Breast epithelium (tissue), 4 donors: ENCODE measurements at regions not wholly inside any gene's neighbourhood (a gene's known extent, or its start where the extent isn't known, plus 50 kb on each side); places are given as distances from the start of the nearest gene placed in this dataset.

Experiments used
- DNase-seq, 2 donors: peaks; one replicate each; pipeline ENCODE4 v3.0.0-alpha.2; 2019; ENCODE audit warnings: low spot score in 2 of 2
- H3K27ac ChIP-seq, 2 donors: fragments of 200-600 bp; sonication (generic) in 1 of 2; one replicate each; pipeline ENCODE4 v1.5.1; 2016 to 2019; ENCODE audit warnings: mild to moderate bottlenecking in 1 of 2
- H3K27me3 ChIP-seq, 2 donors: fragments of 200-600 bp; sonication (generic) in 1 of 2; one replicate each; pipeline versions ENCODE4 v1.5.1 to v1.6.0; 2017 to 2019; ENCODE audit warnings: control low read depth in 1 of 2, mild to moderate bottlenecking in 1 of 2
- H3K36me3 ChIP-seq: fragments of 200-600 bp; one replicate; pipeline ENCODE4 v1.5.1; 2019
- H3K4me1 ChIP-seq, 2 donors: fragments of 200-600 bp; sonication (generic); one replicate each; pipeline ENCODE4 v1.5.1; 2016 to 2019; ENCODE audit warnings: control low read depth in 1 of 2
- H3K4me3 ChIP-seq, 3 donors: fragments of 200-600 bp; sonication (generic); 1 replicate in 2 of 3; 2 replicates in 1 of 3; pipeline ENCODE4 v1.5.1; 2016 to 2019; ENCODE audit warnings: mild to moderate bottlenecking in 3 of 3, moderate library complexity in 2 of 3
- H3K9me3 ChIP-seq, 2 donors: fragments of 200-600 bp; sonication (generic) in 1 of 2; one replicate each; pipeline ENCODE4 v1.5.1; 2016 to 2019; ENCODE audit warnings: control low read depth in 1 of 2
- CTCF ChIP-seq, 3 donors: fragments of 450-650 bp; IDR thresholded peaks; one replicate each; pipeline ENCODE4 v1.5.1; 2016 to 2017; ENCODE audit warnings: antibody characterized with exemption in 3 of 3, mild to moderate bottlenecking in 3 of 3, moderate library complexity in 3 of 3
- POLR2A ChIP-seq: fragments of 450-650 bp; IDR thresholded peaks from one replicate; pipeline ENCODE4 v1.6.1; 2016; ENCODE audit warnings: antibody characterized with exemption, mild to moderate bottlenecking, moderate library complexity
- POLR2AphosphoS5 ChIP-seq, 3 donors: sonication (generic); formaldehyde crosslinking; IDR thresholded peaks; one replicate each; pipeline ENCODE4 v1.6.1; 2017; ENCODE audit warnings: antibody characterized with exemption in 3 of 3
- intact Hi-C: fragments of 100-400 bp; cut with DNase I; formaldehyde crosslinking; loops from one replicate; pipeline ENCODE4 v1.15.1; 2023; ENCODE audit warnings: low total_unique reads

DNA sequence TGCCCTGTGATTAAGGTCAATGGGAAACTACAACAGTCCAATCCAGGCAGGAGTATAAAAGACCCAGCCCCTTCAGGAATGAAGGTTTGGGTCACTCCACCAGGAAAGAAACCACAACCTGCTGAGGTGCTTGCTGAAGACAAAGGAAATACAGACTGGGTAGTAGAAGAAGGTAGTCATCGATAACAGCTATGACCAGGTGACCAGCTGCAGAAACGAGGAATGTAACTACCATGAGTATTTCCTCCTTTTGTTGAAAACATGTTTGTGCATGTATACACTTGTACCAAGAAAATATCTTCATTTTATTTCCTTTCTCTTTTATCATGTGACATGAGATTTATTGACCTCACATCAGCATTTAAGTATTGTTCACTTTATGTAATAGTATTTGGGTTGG is 409.1 kb downstream of the FOXG1 start:
- DNase-seq = no peak
- intact Hi-C loops = no loop called here
- H3K9me3 ChIP-seq = peaks cover 0 to 2% of the 10 kb centered on the region in 2 donors
- no peaks in the 10 kb centered on the region for H3K27me3 ChIP-seq
- no peak overlapping the region for H3K27ac ChIP-seq
- no peak overlapping the region for H3K4me3 ChIP-seq
- no peaks in the 10 kb centered on the region for H3K36me3 ChIP-seq
- TF ChIP-seq POLR2AphosphoS5 (IDR thresholded peaks at IDR 0.05) (no peak), POLR2A (no peak), CTCF (IDR thresholded peaks at IDR 0.05) (no peak)
- no peaks in the 10 kb centered on the region for H3K4me1 ChIP-seq

- Histone ChIP-seq H3K4me1 (no peaks in the 10 kb centered on the region), H3K36me3 (no peaks in the 10 kb centered on the region), H3K4me3 (no peak overlapping the region), H3K9me3 (peaks cover 0 to 2% of the 10 kb centered on the region in 2 donors), H3K27me3 (no peaks in the 10 kb centered on the region), H3K27ac (no peak overlapping the region)
- no peak for DNase-seq
- intact Hi-C loops = no loop called here
- no peak for TF ChIP-seq CTCF (IDR thresholded peaks at IDR 0.05)
- TF ChIP-seq POLR2AphosphoS5 (IDR thresholded peaks at IDR 0.05) = no peak
- no peak for TF ChIP-seq POLR2A
Observed at GRCh38 chr14:29176876-29177275, 410.3 kb downstream of the FOXG1 start.

GRCh38 chr14:29178971-29179370 is 412.4 kb downstream of the FOXG1 start:
- no peak for TF ChIP-seq POLR2AphosphoS5 (IDR thresholded peaks at IDR 0.05)
- no peak for TF ChIP-seq CTCF (IDR thresholded peaks at IDR 0.05)
- TF ChIP-seq POLR2A = no peak
- H3K9me3 ChIP-seq = no peaks in the 10 kb centered on the region
- intact Hi-C loops = no loop called here
- no peak for DNase-seq
- no peaks in the 10 kb centered on the region for H3K27me3 ChIP-seq
- no peaks in the 10 kb centered on the region for H3K36me3 ChIP-seq
- H3K4me3 ChIP-seq = no peak overlapping the region
- H3K27ac ChIP-seq = no peak overlapping the region
- H3K4me1 ChIP-seq = no peaks in the 10 kb centered on the region

DNA sequence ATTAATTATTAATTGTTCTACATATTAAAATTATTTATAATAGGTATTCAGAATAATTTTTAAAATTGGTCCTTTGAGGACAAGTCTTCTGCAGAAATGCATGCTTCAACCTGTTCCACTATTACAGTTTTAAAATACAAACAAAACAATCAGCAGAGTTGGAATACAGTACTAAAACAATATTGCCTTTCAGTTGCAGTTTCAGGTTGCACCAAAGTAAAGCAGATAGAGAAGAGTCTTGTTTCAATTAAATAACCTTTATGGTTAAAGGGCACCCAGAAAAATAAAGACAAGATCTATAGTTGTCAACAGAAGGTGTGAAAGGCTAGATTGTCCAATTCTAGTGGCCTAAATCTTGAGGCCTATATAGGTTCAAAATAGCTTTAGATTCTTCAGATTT is 424.5 kb downstream of the FOXG1 start:
- H3K27ac ChIP-seq = no peak overlapping the region
- no peaks in the 10 kb centered on the region for H3K27me3 ChIP-seq
- no peaks in the 10 kb centered on the region for H3K4me1 ChIP-seq
- DNase-seq = no peak
- H3K36me3 ChIP-seq = no peaks in the 10 kb centered on the region
- intact Hi-C loops = no loop called here
- no peaks in the 10 kb centered on the region for H3K9me3 ChIP-seq
- TF ChIP-seq POLR2AphosphoS5 (IDR thresholded peaks at IDR 0.05) (no peak), POLR2A (no peak), CTCF (IDR thresholded peaks at IDR 0.05) (no peak)
- no peak overlapping the region for H3K4me3 ChIP-seq

DNA sequence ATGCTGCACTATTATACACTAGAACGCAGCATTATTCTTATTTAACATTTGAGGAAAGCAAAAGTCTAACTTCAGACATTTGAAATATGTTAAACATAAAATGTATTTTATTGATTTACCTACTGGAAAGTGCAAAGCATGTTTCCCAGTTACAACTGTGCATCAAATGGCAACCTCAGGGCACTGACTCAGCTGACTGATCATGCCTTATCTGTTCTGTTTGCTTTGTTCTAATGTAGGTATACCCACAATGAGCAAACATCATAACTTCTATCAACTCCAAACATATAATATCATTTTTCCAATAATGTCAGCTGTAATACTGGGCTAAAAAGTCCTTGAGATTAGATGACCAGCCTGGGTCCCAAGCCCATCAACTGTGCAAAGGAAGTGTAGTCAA is 431.0 kb downstream of the FOXG1 start:
- no peak for TF ChIP-seq POLR2AphosphoS5 (IDR thresholded peaks at IDR 0.05)
- no peak for TF ChIP-seq CTCF (IDR thresholded peaks at IDR 0.05)
- no peak for TF ChIP-seq POLR2A
- H3K36me3 ChIP-seq = no peaks in the 10 kb centered on the region
- intact Hi-C loops = no loop called here
- no peak overlapping the region for H3K4me3 ChIP-seq
- H3K4me1 ChIP-seq = no peaks in the 10 kb centered on the region
- H3K9me3 ChIP-seq = no peaks in the 10 kb centered on the region
- DNase-seq = no peak
- H3K27me3 ChIP-seq = no peaks in the 10 kb centered on the region
- H3K27ac ChIP-seq = no peak overlapping the region
